LoVo (cell line): ENCODE measurements at regions not wholly inside any gene's neighbourhood (a gene's known extent, or its start where the extent isn't known, plus 50 kb on each side); places are given as distances from the start of the nearest gene placed in this dataset.

ENCODE experiments used
- DNase-seq: peaks from one replicate; pipeline ENCODE4 v3.0.0-alpha.2; 2016; ENCODE audit warnings: low spot score

DNA sequence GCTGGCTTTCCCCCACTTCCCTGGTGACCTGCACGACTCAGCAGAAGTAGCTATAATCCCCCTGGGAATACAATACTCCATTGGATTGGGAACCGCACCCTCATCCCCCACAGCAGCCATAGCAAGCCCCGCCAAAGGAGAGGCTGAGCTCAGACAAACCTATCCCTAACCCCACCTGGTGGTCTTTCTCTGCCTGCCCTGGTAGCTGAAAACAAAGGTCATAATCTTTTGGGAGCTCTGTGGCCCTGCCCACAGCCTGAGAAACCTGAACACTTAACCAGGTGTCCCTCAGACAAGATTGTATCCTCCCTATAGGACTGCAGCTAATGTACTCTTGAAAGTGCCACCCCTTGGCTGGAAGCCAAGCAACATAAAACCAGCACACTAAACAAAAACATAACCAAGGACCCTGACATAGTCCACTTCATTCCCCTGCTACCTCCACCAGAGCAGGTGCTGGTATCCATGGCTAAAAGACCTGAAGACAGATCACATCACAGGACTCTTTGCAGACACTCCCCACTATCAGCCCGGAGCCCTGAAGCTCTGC, 71.6 kb upstream of the RUNX1 start:
- no peak for DNase-seq

DNA sequence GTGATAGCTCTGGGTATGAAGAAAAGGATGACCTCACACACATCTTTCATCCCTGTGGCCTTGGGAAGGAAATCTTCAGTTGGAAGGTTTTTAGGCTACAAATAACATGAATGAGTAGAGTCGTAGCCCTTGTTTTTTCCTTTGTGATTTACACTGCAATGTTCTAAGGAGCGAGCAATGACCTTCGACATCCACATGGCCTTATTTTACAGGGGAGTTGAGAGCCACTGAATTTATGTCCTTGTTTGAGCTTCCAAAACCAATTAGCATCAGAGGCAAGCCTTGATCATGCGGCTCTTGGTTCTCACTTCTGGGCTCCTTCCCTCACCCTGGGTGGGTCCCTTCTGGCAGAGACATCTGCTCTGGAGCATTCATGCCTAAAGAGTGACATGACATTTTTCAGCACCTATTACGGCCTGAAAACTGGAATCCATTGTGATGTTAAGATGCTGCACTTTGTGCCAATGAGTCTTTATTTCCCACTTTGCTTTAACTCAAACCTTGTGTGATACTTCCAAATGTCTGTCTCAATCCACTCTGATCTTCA, 70.5 kb upstream of the RUNX1 start:
- no peak for DNase-seq

DNA sequence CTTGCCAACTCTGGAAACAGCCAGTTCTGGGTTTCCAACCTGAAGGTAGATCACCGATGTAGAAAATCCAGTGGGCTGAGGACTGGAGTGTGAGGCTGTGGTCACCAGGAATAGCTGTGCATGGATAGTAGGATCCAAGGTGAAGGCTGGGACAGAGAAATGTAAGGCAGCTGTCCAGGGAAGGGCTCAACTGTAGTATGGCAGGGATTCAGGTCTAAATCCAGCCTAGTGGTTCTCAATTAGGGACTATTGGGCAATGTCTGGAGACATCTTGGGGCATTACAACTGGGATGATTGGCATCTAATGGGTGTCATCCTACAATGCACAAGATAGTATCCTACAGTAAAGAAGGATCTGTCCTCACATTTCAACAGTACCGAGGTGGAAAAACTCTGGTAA, 67.7 kb upstream of the RUNX1 start:
- no peak for DNase-seq

DNA sequence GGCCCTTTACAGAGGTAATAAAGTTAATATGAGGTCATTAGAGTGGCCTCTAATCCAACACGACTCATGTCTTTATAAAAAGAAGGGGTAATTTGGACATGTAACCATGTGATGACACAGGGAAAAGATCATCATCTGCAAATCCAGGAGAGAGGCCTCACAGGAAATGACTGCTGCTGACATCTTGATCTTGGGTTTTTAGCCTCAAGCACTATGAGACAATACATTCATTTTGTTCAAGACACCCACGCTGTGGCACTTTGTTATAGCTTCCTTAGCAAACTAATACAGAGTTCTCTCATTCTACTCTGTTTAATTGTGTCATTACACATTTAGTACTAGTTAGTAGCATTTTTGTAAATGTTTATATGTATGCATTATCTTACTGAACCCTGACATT, 64.0 kb upstream of the RUNX1 start:
- no peak for DNase-seq

DNA sequence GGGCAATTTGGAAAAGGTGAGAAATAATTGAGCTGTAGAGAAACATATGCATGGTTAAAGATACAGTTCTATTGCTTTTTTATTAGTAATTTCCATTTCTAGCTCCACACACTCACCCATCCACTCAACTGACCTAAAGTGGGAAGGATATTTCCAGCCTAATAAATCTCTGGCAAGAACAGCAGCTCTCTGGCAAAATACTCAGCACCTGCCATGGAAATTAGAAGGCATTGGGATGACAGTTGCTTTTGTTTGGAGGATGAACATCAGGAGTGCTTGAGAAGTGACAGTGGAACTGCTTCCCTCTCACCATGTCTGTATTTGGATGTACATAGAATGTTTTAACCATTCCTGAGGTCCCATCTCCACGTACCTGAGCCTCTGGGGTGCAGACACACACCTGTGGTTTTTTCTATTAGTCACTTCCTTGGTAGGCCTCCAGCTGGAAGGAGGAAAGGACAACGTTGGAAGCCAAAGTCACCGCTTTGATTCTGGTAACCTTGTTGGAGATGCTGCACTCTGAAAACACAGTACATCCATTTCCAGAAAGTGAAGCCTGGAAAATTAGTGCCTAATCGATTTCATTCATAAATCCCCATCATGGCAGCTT, 62.3 kb upstream of the RUNX1 start:
- DNase-seq: peak; percentile 14

DNA sequence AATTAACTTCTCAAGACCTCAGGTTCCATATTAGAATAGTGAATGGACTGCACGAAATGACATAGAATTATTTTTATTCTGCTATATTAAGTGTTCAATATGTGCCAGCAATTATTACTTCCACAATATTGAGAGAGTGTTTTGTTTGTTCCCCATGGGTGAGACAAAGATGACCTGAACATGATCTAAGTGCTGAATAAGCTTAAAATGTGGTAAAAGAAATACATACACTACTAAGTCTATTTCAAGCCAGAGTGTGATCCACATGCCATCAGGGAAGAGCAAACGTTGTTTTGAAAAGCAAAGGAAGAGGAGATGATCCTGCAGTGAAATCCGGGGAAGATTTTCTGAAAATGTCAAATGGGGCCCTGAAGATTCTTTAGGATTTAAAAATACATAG, 59.8 kb upstream of the RUNX1 start:
- no peak for DNase-seq

DNA sequence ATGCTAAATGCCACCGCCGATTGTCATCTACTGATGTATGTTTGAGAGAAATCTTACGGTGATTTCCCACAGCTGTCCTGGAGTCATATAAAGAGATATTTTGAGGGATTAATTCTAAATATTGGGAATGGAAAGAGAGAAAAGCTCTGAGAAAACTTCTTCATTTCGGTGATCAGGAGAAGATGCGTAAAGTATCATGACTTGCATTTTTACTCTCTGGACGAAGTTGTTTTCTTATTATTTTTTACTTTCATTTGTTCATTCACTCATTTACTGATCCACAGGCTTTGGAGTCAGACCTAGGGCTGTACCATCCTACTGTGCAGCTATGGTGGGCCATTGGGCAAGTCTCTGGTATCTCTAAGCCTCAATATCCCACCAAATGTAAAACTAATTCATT, 58.4 kb upstream of the RUNX1 start:
- DNase-seq: no peak

DNA sequence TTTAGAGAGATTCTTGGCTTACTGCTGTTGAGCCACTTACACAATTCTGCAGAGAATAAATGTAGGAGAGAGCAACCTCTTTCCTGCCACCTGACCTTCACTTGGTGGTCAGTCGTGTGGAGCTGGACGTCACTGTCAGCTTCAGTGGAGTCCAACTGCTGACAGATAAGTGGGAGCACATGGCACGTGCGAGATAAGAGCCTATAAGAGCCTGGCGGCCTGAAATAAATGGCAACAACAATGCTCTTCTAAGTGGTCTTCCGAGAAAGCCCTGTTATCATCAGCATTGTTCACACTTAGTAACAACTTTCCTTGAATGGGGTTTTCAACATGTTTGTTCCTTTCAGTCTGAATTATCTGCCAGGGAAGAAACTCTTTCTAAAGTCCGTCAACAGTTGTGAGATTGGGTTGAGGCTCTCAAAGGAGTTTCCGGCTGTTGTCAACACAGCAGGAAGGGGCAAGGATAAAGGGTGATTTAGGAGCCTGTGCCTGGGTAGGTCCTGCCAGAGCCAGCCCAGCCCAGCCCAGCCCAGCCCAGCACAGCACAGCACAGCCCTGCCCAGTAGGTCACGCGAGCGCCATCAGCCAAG, 57.2 kb upstream of the RUNX1 start:
- DNase-seq: no peak

DNA sequence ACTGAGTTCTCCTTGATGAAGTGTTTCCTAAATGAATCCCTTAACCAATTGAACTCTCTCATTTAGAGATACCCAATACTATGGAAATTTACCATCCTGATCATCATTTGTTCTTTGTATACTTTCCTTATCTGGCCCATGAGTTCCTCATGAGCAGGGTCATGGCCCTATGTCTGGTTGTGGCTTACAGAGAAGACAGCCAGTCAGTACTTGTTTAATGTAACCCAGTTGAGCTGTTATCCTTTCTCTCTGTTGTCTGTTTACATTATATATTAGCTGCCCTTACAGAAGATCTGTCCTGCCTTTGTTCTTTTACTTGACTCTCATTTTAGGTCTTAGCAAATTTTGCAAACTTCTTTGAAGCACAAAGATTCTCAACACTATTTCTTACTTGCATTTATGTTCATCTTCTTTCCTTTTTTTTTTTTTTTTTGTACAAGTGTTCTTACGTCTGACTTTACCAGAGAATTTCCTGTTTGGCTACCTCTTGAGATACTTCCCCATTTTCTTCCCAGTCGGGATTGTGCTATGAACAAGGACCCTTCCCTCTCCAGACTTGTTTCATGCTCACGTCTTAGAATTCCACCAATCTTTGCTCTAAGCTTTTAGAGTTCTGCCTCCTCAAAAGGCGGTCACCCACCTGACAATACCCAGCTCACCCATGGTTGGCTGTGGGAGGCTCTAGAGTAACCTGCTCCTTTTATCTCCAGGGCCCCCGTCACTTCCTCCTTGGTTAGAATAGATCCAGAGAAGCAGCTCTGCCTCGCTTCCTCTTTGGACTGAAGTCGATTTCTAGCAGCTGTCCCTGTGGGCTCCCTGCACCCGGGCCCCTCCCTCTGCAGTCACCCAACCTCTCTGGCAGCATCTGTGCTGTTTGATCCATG, 53.6 kb upstream of the RUNX1 start:
- no peak for DNase-seq

DNA sequence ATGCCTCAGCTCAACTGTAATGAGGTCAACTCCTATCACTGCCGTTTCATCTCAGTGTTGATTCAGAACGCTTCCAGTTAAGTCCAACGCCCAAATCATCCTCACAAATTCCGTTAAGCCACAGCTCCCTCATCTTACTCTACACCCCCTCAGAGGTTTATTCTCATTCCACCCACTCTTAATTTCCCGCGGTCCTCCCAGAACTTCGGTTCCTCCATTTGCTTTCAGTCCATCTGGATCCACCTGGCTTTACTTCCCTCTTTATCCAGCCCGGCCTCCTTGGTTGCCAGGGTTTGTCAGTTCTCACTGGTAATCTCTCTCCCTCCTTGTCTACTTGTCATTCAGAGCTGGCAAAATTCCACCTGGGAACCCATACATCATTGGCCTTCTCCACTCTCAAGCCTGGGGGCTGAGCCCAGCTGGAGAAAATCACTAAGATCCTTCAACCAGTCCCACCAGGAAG, 51.3 kb upstream of the RUNX1 start:
- DNase-seq: no peak

DNA sequence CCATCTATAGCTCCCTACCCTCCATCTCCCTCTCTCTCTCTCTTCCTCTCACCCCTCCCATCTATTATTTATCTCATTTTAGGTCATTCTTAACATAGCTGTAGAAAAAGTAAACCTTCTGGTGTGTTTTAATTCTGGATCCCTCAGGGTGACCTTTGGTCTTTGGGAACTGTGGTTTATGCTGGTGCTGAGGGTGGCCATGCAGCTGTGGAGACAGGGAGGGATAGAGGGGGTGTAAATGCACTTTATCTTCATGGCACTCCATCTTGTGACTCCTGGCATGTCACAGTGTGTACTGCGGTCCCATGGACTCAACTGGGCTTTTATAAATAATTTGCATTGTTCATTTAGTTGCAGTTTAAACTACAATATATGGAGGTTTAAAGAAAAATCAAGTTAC, 50.2 kb upstream of the RUNX1 start:
- DNase-seq: no peak
